Ecto neural progenitor cell (in vitro differentiated cells): ENCODE measurements at regions not wholly inside any gene's neighbourhood (a gene's known extent, or its start where the extent isn't known, plus 50 kb on each side); places are given as distances from the start of the nearest gene placed in this dataset.
A peak's percentile ranks its signal among the peaks of the same experiment; 100 is the strongest.

ENCODE experiments used
- DNase-seq: peaks from one replicate; pipeline ENCODE4 v3.0.0-alpha.2; 2018; ENCODE audit warnings: low spot score

GRCh38 chr4:122671919-122672490 lies 51.1 kb upstream of the IL21 start:
- no peak for DNase-seq

GRCh38 chr4:122673252-122673651 lies 52.4 kb upstream of the IL21 start:
- no peak for DNase-seq

GRCh38 chr4:122674371-122674770 lies 53.5 kb upstream of the IL21 start:
- DNase-seq: no peak

- peak; percentile 50 for DNase-seq
Observed at GRCh38 chr4:122679317-122679716, 53.2 kb upstream of the BBS12 start.

GRCh38 chr4:122679946-122680345 lies 52.6 kb upstream of the BBS12 start:
- no peak for DNase-seq

- DNase-seq: no peak
Observed at GRCh38 chr4:122681568-122681967, 50.9 kb upstream of the BBS12 start.
